GM13976 (cell line): ENCODE measurements at regions not wholly inside any gene's neighbourhood (a gene's known extent, or its start where the extent isn't known, plus 50 kb on each side); places are given as distances from the start of the nearest gene placed in this dataset.
"Not testable (repeated sequence)": the region's sequence is repeated elsewhere in the genome, so short reads cannot be mapped to it uniquely, and the experiment has no call there.

Experiments used
- DNase-seq: peaks from one replicate; pipeline ENCODE4 v3.0.0; 2012; ENCODE audit warnings: low spot score
- in situ Hi-C: fragments of 300-500 bp; cut with MboI; formaldehyde crosslinking; loops from one replicate; pipeline ENCODE4 v1.12.0; 2022; ENCODE audit warnings: low sequenced_read_pairs, mixed read lengths, inconsistent platforms; ENCODE audit not compliant: unreplicated experiment
- TF ChIP-seq, protein P1 (sequence below): IDR thresholded peaks from 2 replicates; pipeline ENCODE4 v1.5.1; 2012; ENCODE audit warnings: borderline replicate concordance, mild to moderate bottlenecking; ENCODE audit not compliant: insufficient read depth; ENCODE audit errors: extremely low read depth, missing control alignments, control extremely low read depth

DNA sequence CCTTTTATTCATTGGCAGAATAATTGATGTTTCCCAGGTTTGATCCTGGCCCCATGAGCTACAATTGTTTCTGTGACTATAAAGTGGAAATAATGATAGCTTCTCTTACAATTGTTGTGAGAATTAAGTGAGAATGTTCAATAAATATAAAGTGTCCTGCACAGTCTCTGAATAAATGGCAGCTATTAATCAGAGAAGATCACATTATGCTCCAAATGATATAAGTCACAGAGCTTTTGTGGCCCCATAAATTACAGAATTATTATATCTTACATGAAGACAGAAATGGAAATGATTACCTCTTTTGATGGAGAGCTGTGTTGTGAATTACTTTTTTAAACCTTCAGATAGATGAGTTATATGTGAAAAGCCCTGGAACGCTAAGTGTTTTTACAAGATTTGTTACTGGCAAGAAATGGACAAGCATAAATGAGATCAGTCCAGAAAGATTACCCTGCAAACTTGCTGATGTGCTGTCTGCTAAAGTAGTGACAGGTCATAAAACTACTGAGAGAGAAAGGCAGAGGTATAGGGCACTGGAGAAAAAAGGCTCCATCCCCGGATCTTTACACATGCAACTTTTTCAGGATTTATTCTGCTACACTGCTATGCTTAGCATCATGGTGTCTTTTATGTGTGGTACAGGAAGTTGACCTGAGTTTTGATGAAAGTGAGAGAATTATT, 750.9 kb upstream of the GOT2 start:
- DNase-seq: no peak
- in situ Hi-C loops: no loop called here
- TF ChIP-seq, protein P1, sequence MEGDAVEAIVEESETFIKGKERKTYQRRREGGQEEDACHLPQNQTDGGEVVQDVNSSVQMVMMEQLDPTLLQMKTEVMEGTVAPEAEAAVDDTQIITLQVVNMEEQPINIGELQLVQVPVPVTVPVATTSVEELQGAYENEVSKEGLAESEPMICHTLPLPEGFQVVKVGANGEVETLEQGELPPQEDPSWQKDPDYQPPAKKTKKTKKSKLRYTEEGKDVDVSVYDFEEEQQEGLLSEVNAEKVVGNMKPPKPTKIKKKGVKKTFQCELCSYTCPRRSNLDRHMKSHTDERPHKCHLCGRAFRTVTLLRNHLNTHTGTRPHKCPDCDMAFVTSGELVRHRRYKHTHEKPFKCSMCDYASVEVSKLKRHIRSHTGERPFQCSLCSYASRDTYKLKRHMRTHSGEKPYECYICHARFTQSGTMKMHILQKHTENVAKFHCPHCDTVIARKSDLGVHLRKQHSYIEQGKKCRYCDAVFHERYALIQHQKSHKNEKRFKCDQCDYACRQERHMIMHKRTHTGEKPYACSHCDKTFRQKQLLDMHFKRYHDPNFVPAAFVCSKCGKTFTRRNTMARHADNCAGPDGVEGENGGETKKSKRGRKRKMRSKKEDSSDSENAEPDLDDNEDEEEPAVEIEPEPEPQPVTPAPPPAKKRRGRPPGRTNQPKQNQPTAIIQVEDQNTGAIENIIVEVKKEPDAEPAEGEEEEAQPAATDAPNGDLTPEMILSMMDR: no peak

DNA sequence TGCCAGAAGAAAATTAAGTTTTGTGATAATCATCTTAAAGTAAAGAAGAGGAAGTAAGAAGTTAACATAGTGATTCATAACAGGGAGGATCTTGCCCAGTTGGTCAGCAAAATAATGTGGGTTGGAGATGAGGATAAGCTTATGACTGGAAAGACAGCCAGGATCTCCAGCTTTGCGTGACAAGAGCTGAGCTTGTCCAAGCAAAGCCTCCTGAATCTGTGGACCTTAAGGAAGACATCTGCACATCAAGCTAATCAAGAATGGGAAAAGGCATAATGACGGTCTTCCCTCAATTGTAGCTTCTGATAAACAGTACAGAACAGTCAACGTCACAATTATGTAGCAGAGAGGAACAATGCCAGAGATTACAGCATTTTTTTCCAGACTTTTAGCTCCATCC, 744.7 kb upstream of the GOT2 start:
- in situ Hi-C loops: no loop called here
- TF ChIP-seq, protein P1: no peak
- DNase-seq: no peak

DNA sequence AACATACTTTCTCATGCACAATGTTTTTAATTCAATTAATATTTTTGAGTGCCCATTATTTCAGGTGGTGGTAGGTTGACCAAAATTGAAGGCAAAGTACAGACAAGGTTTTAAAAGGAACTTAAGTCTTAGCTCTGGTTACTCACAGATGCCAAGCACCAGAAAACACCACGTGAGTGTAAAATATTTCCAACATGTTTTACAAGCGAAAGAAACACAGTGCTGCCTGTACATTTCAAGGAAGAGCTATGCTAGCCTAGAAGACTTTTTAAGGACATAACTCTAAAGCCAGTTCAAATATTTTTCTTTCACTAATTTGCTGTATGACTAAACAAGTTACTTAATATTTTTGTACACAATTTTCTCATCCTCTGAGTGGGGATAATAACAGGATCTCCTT, 736.4 kb upstream of the GOT2 start:
- TF ChIP-seq, protein P1: no peak
- no peak for DNase-seq
- in situ Hi-C loops: no loop called here

DNA sequence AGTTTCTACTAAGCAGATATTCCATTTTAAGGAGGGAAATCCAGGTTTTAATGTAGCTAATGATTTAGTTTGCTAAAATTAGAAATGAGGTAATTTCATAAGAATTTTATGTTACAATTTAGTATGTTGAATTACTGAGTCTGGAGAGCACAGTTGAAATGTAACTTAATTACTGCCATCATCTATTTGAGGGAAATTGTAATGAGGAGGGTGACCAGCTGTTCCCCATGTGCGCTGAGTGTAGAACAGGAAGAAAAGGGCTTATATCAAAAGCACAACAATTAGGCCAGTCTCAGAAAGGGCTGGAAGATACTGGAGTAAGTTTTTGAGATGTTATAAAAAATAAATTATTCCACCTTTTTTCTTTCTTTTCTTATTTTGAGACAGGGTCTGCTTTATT, 735.1 kb upstream of the GOT2 start:
- in situ Hi-C loops: no loop called here
- DNase-seq: no peak
- TF ChIP-seq, protein P1: no peak

DNA sequence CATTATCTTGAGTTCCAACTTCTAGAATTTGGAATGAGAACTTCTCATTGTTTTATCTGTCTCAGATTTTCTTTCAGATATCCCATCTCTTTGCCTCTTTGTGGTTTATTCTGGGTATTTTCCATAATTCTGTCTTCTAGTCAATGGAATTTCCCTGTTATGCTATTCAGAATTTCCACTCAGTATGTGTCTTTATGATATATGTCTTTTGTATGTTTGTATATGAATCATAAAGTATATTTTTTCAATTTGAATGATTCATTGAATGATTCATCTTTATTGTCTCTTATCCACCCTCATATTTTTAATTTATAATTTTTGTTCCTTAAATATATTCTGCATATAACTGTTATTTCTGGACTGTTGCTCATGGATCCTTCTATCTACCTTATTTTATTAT, 729.7 kb upstream of the GOT2 start:
- in situ Hi-C loops: no loop called here
- no peak for DNase-seq
- TF ChIP-seq, protein P1: no peak

DNA sequence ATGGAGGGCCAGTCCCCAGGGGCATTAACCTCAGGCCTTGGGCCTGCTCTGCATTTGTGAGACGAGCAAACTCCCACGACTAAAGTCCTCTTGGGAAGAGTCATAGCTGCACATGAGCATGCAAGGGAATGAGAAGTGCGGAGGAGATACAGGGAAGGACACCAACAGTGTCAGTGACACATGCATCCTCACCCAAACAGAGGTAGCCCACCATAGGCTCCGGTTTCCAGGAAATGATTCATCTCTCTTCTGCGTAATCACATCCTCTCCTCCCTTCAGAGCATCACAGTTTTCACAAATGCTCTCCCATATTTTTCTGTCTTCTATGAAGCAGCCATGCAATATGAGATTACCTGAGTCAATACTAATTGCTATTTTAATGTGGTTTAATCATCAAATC, 725.7 kb upstream of the GOT2 start:
- no peak for DNase-seq
- TF ChIP-seq, protein P1: no peak
- in situ Hi-C loops: no loop called here

DNA sequence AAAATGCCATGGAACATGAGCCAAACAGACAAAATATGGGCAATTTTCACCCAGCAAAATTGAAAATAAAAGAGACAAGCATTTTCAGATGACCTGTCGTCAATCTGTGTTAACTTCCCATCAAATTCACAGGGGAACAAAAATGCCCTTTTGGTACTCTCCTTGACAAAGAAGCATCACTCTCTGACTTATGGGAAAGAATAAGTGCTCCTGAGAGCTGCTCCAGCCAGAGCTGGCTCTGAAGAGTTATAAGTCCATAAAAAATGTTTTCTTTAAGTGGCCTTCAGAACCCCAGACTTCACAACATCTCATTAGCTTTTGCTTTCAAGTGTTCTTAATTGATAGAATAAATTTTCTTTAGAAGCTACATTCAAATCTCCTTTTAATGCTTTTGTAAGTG, 721.4 kb upstream of the GOT2 start:
- in situ Hi-C loops: no loop called here
- TF ChIP-seq, protein P1: no peak

DNA sequence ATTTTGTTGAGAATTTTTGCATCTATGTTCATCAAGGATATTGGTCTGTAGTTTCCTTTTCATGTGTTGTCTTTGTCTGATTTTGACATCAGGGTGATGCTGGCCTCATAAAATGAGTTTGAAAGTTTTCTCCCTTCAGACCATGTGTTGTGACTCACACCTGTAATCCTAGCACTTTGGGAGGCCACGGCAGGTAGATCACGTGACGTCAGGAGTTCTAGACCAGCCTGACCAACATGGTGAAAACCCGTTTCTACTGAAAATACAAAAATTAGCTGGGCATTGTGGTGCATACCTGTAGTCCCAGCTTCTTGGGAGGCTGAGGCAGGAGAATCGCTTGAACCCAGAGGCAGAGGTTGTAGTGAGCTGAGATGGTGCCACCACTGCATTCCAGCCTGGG, 716.4 kb upstream of the GOT2 start:
- in situ Hi-C loops, DNase-seq: not testable (repeated sequence)

More for the DNA sequence above, 721.4 kb upstream of the GOT2 start:
- no peak for DNase-seq
